ENCODE measurements at regions not wholly inside any gene's neighbourhood (a gene's known extent, or its start where the extent isn't known, plus 50 kb on each side); places are given as distances from the start of the nearest gene placed in this dataset.

- TF ChIP-seq CTCF (IDR thresholded peaks at IDR 0.05) (no peak), POLR2A (IDR thresholded peaks at IDR 0.05) (no peak)
Measured at GRCh38 chr10:90642136-90642535, 215.7 kb downstream of the HTR7 start.

Measured in heart left ventricle (tissue), 13 donors.